Stimulated activated CD4-positive, alpha-beta T cell treated with anti-CD3 and anti-CD28 coated beads, Interleukin-4, amount 100 ng/mL, for 4 hours (primary cell): ENCODE measurements at regions not wholly inside any gene's neighbourhood (a gene's known extent, or its start where the extent isn't known, plus 50 kb on each side); places are given as distances from the start of the nearest gene placed in this dataset.
"Not testable (repeated sequence)": the region's sequence is repeated elsewhere in the genome, so short reads cannot be mapped to it uniquely, and the experiment has no call there.

Source experiments
- DNase-seq, 2 experiments: peaks; one replicate each; pipeline ENCODE4 v3.0.0-alpha.2; 2020

DNA sequence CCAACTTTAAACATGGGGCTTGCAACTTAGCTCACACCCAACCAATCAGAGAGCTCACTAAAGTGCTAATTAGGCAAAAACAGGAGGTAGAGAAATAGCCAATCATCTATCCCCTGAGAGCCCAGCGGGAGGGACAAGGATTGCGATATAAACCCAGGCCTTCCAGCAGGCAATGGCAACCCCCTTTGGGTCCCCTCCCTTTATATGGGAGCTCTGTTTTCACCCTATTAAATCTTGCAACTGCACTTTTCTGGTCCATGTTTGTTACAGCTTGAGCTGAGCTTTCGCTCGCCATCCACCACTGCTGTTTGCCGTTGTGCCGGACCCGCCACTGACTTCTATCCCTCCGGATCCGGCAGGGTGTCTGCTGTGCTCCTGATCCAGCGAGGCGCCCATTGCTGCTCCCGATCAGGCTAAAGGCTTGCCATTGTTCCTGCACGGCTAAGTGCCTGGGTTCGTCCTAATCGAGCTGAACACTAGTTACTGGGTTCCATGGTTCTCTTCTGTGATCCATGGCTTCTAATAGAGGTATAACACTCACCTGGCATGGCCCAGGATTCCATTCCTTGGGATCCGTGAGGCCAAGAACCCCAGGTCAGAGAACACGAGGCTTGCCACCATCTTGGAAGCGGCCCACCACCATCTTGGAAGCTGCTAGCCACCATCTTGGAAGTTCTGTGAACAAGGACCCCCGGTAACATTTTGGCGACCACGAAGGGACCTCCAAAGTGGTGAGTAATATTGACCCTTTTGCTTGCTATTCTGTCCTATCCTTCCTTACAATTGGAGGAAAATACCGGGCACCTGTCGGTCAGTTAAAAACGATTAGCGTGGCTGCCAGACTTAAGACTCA, 161.3 kb upstream of the GCFC2 start:
- not testable (repeated sequence) for DNase-seq

DNA sequence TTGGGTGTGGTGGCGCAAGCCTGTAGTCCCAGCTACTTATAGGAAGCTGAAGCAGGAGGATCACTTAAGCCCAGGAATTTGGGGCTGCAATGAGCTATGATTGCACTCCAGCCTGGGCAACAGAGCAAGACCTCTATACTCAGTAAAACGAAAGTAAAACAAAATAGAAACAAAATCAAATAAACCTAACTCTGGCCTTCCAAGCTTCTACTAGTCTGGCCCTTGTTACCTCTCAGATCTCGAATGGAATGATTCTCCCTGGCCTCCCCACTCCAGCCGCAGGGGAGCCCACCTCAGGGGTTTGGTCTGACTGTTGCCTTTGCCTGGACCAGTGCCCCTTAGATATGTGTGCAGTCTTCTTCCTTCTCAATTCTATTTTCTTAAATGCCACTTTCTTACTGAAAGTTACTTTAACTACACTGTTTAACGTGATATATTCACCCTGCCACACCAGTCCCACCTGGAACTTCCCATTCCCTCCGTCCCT, 160.0 kb upstream of the GCFC2 start:
- no peak for DNase-seq

DNA sequence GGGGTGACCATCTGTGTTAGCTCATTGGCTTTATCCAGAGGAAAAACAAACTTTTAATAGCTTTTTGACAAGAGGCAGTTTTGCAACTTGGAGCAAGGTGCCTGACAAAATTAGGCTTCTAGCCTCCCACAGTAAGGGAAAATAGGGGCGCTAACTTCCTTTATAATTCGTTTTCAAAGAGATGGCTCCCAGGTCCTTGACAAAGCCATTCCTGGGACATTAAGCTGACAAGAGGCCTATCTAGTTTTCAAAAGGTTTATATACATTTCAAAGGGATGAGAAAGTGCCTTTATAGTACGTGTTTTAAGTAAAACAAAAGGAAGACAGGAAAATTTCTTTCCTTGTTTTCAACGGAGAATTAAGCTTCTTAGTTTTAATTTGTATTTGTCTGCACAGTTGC, 159.4 kb upstream of the GCFC2 start:
- no peak for DNase-seq

DNA sequence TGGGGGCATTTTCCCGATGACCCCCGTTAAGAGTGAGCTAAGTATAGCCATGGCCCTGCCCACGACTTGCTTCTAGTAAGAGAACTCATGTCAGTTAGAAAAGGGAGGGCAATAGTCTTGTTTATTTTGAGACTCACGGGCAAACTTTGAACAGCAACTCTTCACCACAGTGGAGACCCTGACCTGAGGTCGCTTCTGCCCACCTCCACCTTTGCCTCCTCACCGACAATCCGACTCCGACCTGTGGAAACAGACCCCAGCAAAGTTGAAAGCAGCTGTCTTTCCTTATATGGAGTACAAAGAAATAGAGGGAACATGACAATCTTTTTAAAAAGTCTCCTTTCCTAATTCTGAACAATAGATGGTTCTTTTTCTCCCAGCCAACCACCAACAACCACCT, 155.0 kb upstream of the GCFC2 start:
- no peak for DNase-seq

DNA sequence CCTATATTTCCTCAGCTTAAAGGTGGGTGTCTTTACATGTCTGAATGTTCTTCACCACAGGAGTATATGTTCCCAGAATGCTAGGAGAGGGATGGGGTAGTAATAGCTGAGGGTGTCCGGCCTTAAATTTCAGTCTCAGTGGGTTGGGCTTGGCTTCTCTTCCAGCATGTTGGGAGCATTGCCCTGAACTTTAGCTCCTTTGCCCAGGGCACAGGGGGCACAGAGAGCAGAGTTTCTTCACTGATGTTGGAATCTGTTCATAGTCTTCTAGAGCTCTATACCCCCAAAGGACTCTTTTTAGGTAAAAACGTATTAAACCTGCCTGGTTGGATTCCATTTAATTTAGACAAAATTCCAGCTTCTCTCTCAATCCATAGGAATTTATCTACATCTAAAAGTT, 154.4 kb upstream of the GCFC2 start:
- no peak for DNase-seq

DNA sequence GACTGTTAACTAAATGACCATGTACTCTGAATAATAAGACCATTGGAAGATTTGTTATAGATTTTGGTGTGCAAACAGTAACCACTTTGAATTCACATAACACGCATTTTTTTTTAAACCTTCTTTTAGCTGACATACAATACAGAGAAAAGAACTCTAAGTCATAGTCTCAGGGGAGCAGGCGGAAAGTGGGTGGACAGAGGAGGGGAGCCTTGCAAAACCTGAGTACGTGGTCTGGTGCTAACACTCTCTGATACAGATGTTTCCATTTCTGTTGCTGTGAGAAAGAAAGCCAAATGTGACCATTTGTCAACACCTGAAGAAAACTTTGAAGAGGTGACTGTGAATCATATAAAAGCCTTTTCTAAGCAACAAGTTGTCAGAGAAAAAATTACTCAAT, 151.8 kb upstream of the GCFC2 start:
- no peak for DNase-seq

DNA sequence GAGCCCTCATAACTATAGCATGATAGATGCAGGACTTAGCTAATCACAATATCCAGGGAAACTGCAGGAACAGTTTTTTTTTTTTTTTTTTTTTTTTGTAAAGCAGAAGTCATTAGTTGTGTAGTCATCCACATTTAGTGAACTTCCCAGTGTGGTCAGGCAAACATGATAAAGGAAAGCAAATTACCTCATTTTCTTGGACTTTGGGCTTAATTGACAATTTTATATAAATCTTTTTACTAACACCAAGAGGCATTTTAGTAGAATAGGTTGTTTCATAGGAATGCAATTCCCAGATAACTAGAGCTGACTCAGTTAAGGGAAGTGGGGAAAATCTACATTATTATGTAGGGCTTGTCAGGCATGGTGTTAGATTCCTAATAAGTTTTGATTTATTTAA, 142.7 kb upstream of the GCFC2 start:
- no peak for DNase-seq

DNA sequence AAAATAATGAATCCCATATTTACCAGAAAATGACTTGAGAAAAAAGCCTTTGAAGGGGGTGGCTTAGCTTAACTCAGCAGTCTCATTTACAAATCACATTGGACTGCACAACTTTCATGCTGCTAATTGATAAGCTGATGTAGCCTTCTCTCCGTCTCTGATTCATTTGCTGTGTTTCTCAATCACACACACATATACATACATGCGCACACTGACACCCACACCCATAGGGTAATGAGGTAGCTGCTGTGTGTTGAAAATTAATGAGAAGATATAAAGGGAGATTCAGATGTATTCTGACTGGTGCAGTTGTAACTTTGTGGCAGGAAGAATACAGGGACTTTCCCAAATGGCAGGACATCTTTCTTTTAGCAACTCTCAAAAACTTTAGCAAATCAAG, 141.9 kb upstream of the GCFC2 start:
- DNase-seq = no peak

DNA sequence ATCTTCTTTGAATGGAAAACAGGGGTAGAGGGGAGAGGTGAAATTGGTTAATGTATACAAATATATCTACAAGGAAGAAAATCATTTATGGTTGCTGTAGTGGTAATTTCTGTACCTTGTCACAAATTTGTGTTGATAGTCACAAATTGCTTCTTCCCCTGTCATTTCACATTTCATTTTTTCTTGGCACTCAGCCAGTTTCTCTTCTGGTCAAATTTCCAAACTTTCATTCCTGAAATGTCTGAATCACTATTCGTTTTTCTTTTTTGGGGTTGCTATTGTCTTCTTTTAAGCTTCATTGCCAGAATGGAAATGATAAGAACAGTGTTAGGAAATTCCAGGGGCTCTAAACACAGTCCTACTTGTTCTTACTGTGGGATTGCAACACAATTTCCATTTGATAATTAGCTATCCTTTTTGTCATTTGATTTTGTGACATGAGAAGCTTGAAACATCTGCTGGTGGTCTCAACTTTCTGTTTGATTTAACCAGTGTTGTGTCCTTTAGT, 136.0 kb upstream of the GCFC2 start:
- no peak for DNase-seq

DNA sequence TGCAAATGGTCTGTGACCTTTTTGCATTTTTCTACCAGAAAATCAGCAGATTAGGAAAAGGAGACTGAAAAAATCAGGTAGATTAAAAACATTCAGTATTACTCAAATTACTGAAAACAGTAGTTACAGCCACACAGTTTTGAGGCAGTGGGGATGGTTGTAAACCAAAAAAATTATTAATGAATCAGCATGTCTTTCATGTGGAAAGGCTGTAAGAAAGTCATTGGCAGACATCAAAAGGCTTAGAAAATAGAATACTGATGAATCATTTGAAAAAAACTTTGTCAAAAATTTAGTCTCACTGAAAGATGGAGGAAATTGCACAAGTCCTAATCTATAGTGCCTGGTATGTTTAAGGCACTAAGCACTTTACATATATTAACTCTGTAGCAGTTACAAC, 133.9 kb upstream of the GCFC2 start:
- no peak for DNase-seq

DNA sequence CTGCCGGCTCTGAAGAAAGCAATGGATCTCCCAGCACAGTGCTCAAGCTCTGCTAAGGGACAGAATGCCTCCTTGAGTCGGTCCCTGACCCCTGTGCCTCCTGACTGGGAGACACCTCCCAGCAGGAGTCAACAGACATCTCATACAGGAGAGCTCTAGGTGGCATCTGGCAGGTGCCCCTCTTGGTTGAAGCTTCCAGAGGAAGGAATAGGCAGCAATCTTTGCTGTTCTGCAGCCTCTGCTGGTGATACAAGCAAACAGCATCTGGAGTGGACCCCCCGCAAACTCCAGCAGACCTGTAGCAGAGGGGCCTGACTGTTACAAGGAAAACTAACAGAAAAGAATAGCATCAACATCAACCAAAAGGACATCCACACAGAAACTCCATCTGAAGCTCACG, 123.9 kb upstream of the GCFC2 start:
- not testable (repeated sequence) for DNase-seq

DNA sequence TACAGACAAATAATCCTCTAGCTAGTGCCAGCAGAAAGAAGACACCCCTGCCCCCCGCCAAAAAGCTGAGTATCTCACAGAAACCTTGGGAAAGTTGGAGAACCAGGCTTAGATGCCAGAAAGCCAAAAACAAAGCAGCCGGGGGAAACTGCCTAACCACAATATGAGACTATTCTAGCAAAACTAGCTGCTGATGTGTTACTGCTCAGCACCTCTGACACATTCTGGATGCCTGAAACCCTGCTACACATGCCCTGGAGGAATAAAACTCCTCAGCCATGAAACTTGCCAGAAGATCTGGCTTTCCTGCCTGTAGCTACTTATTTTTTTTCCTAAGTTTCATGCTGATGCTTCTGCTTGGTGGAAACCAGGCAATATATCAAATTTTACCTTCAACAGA, 122.7 kb upstream of the GCFC2 start:
- no peak for DNase-seq

DNA sequence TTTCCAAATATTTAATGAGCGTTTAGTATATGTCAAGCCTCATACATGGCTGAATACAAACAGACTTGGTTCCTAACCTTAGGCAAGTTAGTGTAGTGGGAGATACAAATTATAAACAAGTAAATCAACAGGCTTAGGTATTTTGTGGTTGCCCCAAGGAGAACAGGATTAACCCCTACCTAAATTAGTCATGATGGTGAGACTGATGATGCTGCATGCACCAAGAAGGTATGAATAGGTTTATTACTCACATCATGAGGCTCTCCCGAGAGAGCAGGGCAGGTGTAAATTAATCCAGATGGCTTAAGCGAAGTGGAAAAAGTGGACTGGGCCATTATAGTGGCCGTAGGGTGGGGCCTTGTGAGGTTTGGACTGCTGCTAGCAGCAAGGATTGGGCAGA, 118.1 kb upstream of the GCFC2 start:
- no peak for DNase-seq

DNA sequence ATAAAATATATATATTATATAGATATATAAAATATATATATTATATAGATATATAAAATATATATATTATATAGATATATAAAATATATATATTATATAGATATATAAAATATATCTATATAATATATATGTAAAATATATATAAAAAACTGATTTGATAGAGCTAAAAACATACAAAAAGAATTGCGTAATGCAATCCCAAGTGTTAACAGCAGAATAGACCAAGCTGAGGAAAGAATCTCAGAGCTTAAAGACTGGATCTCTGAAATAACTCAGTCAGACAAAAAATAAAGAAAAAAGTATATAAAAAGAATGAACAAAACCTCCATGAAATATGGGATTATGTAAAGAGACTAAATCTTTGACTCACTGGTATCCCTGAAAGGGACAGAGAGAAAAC, 112.8 kb upstream of the GCFC2 start:
- DNase-seq = not testable (repeated sequence)

DNA sequence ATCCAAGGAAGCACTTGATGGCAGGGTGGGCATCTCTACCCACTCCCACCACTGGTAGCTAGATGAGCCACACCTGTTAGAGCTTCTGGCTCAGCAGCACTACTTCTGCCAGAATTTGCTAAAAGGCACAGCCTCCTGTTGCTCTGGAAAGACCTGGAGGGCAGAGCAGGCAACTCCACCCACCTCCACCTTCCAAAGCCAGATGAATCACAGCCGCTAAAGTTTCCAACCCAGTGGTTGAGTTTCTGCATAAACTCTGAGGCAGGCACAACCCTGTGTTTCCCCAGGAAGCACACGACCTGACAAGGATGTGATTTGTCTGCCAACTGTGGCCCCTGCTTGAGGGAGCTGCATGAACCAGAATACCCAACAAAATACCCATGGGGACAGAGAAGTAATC, 111.6 kb upstream of the GCFC2 start:
- no peak for DNase-seq

DNA sequence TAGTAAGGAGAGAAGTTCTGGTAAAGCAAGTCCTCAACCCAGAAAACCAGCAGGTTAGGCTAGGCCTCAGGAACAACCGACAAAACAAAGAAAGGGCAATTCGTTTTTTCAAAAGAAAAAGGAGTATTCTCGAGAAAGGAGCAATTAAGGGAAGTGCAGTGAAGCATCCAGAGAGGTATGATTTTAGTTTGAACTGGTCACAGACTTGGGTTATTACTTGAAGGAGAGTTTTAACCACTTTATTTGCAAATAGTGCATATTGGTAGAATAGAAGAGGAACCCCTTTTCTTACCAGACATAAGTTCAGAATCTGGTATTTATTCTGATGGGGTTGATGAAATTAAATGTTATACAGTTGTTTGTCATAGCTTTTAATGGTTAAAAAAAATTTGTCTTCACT, 110.0 kb upstream of the GCFC2 start:
- DNase-seq = no peak

DNA sequence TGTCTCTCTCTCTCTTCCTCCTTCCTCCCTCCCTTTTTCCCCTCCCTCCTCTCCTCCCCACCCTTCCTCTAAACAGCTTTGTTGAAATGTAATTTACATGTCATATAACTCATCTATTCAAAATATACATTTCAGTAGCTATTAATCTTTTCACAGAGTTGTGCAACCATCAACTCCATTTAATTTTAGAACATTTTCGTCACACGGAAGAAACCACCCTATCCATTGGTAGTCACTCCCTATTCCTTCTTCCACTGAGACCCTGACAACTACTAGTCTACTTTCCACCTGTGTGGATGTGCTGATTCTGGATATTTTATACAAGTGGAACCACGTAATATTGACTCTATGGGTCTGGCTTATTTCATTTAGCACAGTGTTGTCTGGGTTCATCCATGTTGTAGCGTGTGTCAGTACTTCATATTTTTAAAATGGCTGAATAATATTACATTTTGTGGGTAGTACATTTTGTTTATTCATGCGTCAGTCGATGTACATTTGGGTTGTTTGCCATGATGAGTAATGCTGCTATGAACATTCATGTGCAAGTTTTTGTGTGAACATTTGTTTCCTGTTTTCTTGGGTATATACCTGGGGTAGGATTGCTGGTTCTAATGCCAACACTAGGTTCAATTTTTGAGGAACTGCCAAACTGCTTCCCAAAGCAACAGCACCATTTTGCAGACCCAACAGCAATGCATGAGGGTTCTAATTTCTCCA, 100.1 kb upstream of the GCFC2 start:
- no peak for DNase-seq

DNA sequence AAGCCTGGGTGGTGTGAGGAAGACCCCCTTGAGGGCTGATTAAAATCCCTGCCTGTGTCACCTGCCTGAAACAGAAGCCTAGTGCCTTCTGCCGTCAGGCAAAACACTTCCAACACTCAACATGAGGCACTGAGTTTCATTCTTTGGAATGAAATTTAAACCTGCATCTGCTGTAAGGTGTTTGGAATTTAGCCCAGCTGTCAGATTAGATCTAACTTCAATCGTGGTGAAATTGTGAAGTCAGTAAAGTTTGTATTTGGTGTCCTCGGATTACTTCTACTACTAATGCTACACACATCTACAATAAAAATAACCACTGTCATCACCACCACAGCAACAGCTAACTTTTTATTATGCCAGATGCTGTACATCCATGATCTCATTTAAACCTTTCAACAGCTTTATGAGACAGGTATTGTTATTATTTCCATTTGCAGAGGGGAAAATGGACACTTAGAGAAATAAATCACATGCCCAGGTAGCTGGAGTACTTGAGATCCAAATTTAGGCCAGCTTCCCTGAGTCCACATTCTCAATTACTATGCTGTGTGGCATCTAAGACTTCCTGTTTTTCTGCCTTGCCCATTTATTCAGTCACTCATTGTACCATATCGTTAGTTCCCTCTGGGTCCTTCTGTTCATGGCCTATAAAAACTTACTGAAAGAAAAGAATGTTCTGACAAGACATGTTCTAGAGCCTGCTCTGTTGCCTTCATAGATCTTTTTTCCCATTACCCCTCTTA, 98.2 kb upstream of the GCFC2 start:
- no peak for DNase-seq

DNA sequence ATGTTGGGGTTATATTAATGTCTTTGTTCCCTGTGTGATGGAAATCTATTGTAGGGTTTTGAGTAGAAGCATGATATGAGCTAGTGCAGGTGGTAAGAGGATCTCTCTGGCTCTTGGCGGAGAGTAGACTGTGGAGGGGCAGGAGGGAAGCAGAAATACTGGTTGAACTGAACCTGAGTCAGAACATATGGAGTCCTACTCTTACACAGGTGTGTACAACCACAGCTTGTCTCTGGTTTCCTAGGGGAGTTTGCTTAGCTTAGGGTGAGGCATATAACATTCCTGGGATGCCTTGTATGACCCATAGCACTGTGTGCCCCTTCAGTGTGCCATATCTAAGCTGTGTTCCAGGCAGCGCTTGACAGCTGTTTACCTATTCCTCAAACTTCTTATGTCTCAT, 97.3 kb upstream of the GCFC2 start:
- DNase-seq = no peak

DNA sequence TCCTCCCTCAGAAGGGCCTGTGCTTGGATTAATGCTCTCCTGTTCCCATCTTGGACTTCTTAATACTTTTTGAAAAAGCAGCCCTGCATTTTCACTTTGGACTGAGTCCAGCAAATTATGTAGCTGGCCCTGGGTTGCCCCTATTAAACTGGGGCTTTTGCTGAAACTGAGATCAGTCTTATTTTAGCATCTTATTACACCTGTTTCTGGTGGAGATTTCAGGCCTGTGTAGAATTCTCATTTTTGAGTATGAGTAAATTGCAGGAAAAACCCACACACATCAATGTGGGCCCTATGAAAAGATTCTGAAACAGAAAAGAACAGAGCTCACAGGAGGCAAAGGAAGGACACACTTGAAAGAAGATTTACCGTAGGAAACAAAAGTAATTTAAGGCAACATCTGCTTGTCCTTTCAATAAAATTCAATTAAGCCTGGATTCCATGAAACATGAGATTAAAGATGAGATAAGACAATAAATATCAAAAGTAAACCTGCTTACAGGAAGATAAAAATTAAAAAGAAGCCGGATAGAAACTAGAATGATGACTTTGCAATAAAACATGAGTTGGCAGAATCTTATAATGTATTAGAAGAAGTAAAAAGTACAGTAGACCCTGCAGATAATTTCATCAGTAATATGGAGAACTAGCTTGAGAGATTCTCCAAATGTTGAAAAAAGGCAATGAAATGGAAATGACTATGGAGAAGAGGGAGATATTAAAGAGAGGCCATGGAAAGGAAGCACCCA, 90.7 kb upstream of the GCFC2 start:
- DNase-seq = no peak

DNA sequence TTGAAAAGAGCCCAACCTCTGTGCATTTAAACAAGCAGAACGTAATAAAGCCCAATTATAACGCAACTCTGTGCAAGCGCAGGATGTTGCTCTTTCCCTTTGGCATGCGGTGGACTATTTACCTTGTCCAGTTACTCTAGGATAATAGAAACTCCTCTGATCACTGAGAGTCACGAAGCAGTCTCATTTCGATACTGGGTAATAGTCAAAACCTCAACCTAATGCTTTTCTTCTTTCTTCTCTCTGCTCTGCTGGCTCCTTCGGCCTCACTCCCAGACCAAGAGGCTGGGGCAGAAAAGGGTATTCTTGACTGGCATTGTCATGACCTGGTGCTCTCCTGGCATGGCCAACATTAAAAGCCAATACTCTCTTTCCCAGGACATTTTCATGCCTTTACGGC, 89.7 kb upstream of the GCFC2 start:
- DNase-seq = no peak

DNA sequence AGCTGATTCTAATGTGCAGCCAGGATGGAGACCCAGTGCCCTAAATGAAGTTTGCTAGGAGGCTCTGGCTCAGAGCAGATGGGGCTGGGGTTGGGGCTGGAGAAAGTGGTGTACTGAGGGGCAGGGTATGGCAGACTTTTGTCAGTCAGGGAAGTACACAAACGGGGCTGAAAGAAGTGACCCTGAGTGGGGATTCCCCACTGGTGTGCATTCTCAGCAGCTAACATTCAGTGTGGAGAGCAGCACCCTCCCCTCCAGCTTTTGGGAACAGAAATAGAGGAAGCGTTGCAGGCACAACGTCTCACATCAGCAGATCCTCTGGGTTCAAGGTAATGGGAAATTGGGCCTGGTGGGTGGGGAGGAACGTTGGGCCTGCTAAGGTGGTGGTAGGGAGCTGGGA, 89.1 kb upstream of the GCFC2 start:
- no peak for DNase-seq

DNA sequence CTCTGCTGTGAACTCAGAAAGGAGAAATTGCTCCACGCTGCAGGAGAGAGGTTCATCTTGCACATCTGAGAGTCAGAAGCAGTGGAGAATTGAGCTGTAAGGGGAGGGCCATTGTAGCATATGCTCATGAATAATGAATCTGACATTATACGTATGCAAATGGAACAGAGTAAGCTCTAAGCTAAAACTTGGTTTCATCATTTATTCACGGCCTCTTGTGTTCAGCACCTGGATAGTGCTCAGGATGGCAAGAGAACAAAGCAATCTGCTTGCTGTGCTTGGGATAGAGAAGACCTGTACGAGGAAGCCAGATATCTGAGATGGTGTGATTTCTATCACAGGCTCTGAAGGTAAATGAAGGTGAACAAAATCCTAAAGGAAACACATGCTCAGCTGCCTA, 87.9 kb upstream of the GCFC2 start:
- DNase-seq = no peak
